HG03039 (cell line): ENCODE measurements at regions not wholly inside any gene's neighbourhood (a gene's known extent, or its start where the extent isn't known, plus 50 kb on each side); places are given as distances from the start of the nearest gene placed in this dataset.

Experiments
- ATAC-seq: cut with Tn5 transposase; IDR thresholded peaks from one replicate; pipeline ENCODE4 v1.9.1; 2021; ENCODE audit warnings: mild to moderate bottlenecking, moderate library complexity; ENCODE audit not compliant: unreplicated experiment

DNA sequence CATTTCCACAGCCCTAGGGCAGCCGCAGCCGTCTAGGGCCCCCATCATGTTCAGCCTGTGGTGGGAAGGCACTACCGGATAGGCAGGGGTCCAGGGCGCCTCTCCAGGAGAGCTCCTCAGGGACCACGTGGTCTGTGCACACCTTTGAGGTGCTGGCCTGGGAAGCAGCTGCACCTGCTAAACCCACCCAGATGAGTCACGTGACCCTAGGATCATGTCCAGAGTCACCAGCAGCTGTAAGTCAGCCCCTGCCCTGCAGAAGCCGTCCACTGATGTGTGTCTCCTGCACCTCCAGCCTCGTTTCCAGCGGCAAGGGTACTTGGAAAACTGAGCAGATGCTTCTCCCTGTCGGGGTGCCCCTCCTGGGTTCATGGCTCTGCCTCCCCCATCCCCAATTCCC lies 682.6 kb upstream of the SALL3 start:
- no peak for ATAC-seq

DNA sequence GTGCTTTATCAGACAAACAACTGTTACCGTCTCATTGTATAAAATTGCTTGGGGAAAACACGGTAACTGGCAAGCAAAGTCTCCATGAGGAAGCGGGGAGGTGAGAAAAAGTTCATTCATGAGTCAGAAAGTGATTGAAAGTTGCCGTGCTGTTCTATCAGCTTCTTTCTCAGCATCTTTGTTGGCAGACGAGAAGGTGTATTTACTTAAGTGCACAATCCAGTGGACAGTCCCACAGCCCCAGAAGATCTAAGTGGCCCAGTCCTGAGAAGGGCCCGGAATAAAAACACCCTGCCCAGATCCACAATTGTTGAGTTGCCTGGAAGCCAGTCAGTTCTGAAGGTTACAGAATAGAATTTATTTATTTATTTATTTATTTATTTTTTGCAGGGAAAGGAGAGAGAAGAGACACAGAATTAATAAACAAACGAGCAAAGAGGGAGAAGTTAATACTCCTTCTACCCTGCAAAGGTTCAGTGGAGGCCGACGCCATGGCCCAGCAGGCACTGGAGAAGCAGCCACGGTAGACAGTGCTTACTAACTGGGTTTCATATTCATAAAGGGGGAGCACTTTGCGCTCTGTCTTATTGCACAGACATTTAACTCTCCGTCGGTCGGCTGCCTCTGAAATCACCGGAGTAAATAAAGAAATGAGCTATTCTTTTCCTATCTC lies 676.0 kb upstream of the SALL3 start:
- ATAC-seq, result no peak

DNA sequence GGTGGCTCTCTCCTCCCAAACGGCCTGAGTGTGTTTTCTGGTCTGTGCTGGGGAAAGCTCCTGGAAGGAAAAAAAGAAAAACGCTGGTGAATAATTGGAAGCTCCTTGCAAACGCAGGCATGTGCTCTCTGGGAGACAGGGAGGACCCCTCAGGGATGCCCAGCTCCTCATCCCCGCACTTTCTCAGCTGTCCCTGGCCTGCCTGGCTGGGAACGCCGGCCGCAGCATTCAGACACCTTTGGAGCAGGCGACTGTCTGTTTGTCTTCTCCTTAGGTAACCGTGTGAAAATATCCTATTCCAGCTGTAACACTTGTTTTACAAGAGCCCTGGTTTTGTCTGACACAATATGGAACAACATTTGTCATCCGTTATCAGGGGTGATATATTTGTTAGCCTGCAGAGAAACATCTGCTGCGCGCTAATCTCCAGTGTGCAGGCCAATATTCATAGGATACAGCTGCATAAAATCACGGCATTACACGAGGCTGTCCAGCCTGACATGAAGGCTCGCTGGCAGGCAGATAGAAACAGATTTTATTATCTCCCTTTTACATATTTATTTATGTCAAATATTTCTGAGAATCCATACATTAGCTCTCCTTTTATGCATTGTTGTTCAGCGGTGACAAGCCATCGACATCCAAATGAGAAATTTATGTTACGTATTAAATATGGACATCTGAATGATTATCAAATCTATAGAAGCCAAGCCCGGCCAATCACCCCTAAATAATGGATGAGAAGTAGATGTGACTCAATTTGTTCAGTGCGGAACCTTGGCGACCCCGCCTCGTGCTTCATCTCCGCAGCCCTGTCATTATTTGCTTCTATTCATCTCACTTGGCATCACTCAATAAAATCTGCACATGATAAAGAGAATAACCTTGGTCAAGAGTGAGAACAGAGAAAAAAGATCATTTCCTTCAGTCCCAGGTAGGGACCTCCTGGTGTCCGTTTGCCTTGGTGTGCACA lies 675.1 kb upstream of the SALL3 start:
- ATAC-seq, result no peak

DNA sequence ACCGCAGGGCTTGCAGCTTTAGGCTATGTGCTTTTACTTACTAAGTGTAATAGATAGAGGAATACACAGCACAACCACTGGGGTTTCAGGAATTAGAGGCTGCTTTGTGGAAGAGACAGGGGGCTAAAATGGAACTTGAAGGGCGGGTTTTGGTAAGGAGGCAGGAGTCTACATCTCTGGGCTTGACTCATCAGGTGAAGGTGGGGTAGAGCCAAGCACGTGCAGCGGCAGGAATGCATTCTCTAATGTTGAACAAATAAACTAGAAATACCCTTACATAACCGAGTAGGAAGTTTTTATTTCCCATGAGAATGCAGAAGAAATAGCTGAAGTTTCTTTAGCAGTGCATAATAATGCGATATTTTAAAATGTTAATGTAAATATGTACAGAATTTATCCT lies 673.8 kb upstream of the SALL3 start:
- no peak for ATAC-seq

DNA sequence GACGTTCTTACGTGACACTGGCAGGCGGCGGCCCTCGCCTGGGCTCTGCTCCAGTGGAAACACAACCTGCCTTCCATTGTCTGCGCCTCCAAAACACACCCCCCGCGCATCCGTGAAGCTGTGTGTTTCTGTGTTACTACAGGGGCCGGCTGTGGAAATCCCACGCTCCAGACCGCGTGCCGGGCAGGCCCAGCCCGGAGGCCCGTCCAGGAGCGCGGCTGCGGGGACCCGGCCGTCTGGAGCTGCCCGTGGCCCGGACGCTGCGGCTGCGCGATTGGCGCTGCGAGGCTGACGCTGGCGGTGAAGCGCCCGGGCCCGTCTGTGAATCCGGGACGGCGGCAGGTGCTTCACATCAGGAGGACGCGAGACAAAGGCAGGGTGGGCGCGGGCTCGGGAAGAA lies 670.3 kb upstream of the SALL3 start:
- ATAC-seq, result no peak

DNA sequence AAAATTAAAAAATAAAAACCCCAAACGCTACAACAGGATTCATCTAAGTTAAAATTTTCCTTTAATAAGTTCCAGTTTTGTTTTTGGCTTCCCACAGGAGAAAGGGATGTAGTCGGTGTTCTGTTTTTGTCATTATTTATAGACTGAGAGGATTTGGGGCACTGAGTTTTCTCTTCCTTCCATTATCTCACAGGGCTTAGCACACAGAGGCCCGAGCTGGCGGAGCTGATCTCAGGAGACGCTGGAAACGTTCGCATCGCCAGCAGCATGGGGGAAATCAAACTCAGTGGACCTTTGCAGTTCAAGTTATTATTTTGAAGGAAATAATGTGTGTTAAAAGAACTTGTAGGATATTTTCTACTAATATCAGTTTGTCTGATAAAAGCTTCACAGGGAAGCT lies 669.7 kb upstream of the SALL3 start:
- no peak for ATAC-seq

DNA sequence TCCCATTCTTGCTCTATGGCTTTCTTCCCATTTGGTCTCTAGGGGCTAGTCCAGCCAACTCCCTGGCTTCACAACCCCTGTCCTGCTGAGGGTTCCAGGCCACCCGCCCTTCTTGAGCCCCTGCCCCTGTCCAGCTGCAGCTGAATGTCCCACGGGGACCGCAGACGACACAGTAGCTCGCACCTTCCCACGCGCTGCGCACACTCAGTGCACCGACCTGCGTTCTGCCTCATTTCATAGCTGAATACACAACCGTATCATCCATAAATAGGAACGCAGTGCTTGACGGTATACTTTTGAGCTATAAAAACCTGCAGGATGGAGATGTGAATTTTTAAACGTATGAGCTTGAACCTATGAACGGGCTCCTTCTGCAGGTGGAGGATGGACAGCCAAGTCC lies 660.4 kb upstream of the SALL3 start:
- no peak for ATAC-seq

DNA sequence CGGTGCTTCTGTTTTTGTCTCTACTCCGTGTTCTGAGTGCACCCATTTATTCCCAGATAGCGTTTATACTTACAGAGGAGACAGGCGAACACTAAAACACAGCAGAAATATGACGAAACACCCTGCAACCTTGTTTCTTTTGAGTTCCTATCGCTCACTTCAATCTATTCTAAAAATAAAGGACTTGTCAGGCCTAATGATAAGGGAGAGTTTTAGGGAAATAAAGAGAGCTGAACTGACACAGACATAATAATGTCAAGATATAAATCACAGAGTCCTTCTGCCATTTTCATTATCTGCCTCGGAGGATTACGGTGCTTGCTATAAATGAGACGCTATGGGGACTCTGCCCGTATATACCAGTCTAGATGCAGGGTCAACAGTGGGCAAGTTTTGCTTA lies 659.7 kb upstream of the SALL3 start:
- no peak for ATAC-seq

DNA sequence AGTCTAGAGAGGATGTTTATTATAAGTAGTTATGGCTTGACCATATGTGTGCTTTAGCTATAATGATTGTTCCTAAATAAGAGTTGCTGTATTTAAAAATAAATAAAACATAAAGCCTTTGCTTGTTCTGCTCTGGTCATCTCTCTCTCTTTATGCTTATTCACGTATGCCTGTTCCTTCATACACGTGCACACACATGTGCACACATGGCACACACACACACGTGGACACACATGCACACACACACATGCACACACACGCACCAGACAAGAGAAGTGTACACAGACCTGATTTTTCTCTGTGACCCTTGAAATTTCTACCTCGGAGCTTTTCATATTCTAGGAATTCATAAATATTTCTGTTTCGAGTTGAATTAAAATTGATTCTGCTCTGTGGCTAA lies 658.2 kb upstream of the SALL3 start:
- no peak for ATAC-seq

DNA sequence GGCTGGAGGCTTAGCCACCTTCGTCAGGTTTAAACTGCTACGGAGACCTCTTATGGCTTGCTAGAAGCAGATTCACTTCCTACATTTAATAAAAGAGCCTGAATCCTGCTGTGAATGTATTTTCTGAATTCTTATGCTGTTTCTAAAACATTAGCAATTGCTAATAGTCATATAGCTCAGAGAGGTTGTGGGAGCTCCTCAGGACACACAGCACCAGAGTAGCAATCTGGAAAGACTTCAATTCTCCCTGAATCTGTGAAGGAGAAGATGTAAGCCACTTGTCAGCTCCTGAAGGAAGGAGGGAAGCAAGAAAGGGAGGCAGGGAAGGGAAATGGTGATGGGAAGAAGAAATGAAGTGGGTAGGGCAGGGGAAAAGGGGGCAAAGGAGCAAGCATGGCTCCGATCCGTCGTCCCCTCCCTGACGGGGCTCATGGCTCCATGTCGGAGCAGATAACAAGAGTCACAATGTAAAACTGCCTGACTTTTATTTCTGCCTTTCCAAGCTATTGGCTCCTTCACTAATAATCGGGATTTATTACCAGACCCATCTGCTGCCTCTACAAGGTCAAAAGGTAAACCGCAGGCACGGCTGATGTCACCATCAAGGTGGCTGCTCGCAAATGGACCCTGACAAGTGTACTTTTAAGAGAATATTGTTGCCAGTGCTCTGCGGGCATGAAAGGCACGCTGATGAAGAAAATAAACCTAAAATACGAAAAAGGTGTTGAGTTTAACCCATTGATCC lies 656.0 kb upstream of the SALL3 start:
- ATAC-seq, result no peak

DNA sequence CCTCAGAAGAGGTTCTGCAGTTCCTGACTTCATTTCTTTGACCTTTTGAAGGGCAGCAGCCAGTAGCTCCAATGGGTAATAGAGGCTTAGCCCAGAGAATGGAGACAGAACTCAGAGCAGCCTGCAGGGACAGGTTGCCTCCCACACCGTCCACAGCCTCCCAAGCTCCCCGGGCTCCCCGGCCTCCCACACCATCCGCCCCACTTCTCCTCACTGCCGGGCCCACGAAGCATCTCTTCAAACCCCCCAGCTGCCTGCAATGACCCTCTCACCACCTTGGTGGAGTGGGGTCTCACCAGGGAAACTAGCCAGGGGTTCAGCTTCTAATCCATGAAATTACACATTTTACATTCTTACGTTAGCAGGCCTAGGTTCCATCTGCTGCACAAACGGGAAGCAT lies 652.0 kb upstream of the SALL3 start:
- no peak for ATAC-seq

DNA sequence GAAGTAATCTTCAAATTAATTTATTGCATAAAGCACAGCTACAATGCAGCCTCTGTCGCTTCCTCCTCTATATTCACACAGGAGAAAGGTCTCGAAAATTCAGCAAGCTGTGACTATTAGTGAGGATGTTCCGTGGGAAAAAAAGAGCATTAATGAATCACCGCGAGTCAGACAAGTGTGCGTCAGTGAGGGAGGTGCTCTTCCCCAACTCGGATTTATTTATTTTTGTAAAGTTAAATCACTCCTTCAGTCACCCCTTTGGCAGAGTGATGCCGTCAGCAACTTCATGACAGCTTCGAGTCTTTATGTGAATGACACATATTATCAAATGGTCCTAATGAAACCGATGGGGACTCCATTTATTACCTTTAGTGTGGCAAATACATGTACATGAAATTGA lies 648.9 kb upstream of the SALL3 start:
- no peak for ATAC-seq

DNA sequence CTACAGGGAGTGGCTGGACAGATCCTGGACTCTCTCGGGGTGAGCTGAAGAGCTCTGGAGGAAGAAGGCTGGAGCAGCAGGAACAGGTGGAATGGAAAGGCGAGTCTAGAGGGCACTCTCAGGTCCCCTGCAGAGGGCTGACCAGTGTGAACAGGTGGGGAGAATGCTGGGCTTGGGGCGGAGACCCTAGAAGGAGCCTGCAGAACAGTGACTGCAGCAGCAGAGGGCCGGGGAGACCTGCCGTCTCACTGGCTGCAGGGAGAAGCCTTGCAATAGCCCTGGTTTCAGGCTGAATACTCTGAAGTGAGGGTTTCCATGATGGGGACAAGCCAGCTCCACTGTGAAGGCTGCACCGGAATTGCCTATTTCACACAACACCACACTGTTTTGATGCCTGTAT lies 626.7 kb upstream of the SALL3 start:
- no peak for ATAC-seq

DNA sequence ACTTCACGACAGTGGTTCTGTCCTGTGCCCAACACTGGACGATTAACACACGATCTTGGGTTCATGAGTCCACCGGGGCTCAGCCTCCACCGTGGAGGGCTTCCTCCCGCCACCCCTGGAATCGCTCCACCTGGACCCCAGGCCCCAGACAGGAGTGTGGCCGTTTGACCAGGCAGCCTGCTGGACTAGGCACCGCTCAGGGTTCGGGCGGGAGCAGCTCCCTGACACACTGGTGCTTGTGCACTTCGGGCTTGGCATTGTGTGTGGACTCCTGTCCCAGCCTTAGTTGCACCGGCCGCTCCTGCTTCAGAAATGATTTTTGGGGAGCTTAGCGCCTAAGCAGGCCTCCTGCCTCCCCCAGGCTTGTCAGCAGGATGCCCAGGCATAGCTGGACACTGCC lies 617.4 kb upstream of the SALL3 start:
- ATAC-seq, result no peak

DNA sequence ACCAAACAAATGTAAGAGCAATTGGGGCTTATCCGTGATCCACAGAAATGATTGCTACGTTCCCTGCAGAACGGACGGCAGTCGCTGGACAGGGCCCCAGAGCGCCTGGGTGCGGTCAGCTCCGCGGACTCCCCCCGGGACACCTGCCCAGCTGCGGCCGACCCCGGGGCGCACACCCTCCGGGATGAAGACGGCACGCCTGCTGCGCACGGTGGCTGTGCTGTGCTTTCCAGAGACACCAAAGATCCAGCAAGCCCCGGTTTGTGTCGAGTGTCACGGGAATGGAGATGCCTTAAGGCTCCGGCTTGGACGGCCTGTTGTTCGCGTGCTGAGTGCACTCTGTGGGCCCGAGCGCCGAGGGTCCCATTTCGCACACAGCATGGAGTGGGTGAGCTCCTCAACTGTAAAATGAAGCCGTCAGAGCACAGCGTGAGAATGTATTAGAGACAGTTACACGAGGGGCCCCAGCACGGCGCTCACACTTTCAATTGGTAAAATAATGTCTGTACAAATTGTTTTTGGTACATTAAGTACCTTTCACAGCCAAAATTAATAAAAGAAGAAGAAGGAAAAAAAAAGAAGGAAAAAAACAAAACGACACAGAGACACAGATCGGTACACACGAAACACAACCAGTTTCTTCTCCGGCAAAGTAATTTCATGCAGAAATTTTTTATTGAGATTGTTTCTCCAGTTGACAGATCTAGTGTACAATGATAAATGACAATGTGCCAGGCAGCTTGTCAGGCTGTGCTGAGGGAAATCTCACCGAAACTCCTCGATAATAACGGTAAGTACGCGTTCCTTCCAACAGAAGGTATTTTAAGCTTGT lies 615.8 kb upstream of the SALL3 start:
- no peak for ATAC-seq

DNA sequence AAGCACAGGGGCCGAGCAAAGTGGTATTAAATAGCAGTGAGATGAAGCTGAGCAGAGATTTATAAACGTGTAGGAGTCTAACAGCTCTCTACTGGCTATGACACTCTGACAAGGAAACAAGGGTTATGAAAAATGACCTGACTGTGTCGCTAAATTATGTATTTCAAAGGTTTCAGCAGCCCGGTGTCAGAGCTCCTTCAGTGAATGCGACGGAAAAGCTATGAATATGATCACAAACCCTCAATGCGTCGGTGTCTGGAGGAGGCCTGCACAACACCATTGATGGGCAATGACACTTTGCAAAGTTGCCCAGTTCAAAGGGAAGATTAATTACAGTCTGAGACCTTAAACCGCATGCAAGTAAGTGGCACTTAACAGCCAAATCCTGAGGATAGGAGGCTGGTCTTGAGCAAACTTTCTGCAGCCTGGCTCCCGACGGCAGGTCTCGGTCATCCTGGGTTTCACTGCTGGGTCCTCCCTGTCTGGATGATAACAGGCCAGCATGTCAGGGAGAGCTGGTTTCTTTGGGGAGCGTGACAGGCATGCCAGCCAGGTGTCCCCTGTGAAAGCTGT lies 615.1 kb upstream of the SALL3 start:
- ATAC-seq, result no peak

DNA sequence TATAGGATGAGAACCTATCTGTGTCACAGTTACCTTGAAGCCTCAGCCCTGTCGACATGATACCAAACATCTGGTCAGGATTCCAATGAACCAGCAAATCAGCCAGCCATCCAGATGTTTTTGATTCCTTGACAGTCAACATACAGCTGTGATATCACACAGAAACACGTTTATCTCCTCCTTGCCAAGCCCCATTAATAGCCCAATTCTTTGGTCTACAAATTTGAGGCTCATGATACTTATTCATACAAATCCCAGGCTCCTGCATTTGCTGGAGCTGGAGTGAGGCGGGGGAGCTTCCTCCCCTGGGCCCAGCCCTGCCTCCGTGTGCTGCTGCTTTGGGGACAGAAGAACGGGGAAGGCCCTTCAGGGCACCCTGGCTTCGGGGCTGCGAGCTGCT lies 611.6 kb upstream of the SALL3 start:
- ATAC-seq, result no peak

DNA sequence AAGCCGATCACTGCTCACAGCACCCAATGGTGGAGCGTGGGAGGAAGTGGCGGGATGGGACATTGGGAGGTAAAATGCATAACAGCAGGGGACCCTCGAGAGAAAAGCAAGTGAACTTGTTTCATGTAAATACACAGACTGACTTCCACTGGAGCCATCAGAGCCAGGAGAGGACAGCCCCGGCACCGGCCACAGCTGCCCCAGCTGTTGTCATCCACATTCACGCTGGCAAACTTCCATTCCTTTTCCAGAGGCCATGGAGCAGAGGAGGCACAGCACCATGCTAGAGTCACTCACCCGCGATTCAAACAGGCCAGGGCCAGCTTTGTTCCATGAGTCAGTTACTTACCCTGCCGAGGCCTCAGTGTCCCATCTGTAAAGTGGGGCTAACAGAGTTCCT lies 610.9 kb upstream of the SALL3 start:
- ATAC-seq, result no peak

DNA sequence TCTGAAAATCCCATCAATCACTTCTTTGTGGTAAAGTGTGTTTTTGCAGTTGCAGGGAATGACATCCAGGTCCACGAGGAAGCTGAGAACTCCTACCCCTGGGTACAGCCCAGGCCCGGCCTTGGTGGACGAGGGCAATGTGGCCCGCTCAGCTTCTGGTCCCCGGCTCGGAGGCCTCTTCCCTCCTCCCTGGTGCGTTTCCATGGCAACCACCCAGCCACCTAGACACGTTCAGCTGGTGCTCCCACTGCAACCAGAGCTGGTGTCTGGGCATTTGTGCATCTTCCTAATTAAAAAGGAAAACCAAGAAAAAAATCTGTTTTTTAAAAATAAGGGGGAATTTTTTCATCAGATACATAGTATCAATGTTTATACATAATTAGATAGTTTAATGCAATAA lies 603.6 kb upstream of the SALL3 start:
- no peak for ATAC-seq

DNA sequence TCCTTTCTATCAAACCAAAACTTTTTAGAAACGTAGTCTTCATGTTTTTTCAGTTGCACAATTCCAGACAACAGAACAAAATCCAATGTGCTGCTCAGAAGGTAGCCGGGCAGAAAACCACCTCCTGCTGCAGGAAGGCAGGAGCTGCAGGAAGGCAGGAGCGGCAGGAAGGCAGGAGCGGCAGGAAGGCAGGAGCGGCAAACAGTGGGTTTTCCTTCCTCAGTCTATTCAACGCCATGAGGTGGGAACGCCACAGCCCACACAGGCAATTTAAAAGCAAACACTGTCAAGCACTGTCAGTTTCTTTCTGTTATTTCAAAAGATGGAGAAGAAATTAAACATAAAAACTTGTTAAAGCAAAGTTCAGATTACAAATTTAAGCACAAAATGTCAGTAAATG lies 601.2 kb upstream of the SALL3 start:
- ATAC-seq, result no peak

DNA sequence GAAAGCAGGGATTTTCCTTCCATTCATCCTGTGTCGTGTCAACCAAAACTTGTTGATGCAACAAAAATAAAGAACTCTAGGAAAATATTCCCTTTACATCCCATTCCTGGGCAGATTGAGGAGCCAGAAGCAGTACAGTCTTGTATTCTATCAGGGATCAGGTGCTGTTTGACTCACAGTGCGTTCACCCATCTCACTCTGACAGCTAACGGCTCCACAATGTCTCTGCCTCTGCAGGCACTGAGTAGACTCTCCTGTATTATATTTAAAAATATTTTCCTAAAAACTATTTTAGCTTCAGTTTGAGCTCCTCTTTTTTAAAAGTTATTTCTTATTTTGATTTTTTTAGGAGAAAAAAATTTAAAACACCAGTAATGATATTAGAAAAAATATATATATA lies 600.6 kb upstream of the SALL3 start:
- no peak for ATAC-seq
